GM21423 (cell line): ENCODE measurements at regions not wholly inside any gene's neighbourhood (a gene's known extent, or its start where the extent isn't known, plus 50 kb on each side); places are given as distances from the start of the nearest gene placed in this dataset.
"Not testable (repeated sequence)": the region's sequence is repeated elsewhere in the genome, so short reads cannot be mapped to it uniquely, and the experiment has no call there.

ENCODE experiments used
- ATAC-seq: cut with Tn5 transposase; IDR thresholded peaks from one replicate; pipeline ENCODE4 v1.9.1; 2021; ENCODE audit warnings: mild to moderate bottlenecking, moderate library complexity; ENCODE audit not compliant: unreplicated experiment

GRCh38 chrX:114028907-114029662 is 554.8 kb upstream of the HTR2C start:
- ATAC-seq = no peak

DNA sequence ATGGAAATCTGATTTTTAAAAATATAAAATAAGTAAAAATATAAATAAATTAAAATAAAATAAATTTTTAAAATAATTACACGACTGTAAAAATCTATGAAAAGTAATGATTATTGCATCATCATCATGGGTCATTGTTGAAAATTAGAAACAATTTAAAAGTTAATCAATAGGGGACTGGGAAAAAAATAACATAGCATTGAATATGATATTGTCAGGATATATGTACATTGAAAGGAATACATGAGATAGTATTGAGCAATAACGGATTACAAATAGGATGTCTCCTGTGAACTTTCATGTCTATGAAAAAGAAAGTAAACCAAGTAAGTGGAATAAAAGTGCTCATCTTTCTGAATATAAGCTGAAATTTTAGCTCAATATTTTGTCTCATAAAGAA is 566.8 kb upstream of the HTR2C start:
- ATAC-seq = no peak

DNA sequence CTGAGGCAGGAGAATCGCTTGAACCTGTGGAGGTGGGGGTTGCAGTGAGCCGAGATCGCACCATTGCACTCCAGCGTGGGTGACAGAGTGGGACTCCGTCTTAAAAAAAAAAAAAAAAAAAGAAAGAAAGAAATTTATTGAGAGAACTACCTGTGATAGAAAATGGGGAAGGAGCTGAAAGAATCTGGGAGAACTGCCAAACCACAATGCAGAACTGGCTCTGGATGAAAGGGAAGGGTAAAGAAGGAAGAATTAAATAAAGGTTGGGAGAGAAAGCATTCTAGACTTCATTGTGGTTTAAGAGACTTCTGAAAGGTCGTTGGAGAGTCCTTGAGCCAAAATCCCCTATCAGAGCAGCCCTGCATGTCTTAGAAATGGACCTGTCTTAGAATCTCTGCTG is 567.9 kb upstream of the HTR2C start:
- no peak for ATAC-seq

DNA sequence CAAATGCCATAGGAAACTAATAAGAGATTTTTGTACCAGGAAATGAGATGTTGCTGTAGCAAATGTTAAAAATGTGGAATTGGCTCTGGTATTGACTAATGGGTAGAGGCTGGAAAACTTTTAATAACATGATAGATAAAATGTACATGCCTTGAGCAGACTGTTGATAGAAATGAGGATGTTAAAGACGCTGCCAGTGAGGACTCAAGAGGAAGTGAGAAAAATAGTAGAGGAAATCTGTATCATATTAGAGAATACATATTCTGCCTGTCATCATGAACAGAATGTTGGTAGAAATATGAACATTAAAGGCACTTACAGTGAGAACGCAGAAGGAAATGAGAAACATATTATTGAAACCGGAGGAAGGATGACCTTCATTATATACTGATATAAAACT is 577.2 kb upstream of the HTR2C start:
- no peak for ATAC-seq

- ATAC-seq = no peak
Observed at GRCh38 chrX:113996781-113997180, 587.1 kb upstream of the HTR2C start.

DNA sequence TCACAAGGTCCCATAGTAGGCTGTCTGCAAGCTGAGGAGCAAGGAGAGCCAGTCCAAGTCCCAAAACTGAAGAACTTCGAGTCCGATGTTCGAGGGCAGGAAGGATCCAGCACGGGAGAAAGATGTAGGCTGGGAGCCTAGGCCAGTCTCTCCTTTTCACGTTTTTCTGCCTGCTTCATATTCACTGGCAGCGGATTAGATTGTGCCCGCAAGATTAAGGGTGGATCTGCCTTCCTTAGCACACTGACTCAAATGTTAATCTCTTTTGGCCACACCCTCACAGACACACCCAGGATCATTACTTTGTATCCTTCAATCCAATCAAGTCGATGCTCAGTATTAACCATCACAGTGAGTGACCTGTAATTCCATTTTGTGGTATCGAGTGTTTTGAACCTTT is 592.2 kb upstream of the HTR2C start:
- ATAC-seq = not testable (repeated sequence)

DNA sequence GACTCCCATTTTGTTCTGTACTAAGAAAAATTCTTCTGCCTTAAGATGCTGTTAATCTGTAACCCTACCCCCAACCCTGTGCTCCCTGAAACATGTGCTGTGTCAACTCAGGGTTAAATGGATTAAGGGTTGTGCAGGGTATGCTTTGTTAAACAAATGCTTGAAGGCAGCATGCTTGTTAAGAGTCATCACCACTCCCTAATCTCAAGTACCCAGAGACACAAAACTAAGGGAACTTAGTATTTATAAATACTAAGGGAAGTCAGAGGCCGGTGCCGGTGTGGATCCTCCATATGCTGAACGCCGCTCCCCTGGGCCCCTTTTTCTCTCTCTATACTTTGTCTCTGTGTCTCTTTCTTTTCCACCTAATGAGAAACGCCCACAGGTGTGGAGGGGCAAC is 593.2 kb upstream of the HTR2C start:
- ATAC-seq = not testable (repeated sequence)

DNA sequence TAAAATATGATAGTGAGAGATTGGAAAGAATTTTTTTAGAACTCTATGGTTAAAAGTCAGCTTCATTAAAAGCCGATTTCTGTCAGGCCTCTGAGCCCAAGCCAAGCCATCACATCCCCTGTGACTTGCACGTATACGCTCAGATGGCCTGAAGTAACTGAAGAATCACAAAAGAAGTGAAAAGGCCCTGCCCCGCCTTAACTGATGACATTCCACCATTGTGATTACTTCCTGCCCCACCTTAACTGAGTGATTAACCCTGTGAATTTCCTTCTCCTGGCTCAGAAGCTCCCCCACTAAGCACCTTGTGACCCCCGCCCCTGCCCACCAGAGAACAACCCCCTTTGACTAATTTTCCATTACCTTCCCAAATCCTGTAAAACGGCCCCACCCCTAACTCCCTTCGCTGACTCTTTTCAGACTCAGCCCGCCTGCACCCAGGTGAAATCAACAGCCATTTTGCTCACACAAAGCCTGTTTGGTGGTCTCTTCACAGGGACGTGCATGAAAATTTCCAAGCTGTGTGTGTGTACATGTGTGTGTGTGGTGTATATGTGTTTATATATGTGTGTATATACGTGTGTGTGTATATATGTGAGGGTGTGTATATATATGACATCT is 595.5 kb upstream of the HTR2C start:
- not testable (repeated sequence) for ATAC-seq

DNA sequence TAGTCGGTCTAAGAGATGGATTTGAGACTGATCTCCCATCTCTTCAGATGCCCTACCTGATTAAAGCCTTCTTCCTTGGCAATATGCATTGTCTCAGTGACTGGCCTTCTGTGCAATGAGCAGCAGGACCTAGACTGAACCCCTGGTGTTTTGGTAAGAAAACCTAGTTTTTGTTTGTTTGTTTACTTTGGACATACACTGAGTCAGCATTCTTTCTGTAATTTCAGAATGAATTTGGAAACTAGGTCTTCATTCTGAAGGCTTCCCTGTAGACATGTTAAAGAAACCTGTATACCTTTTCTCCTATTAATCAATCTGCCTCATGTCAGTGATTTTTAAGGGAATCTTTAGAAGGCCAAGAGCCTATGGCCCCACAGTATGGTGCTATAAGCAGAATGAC is 597.5 kb upstream of the HTR2C start:
- no peak for ATAC-seq

DNA sequence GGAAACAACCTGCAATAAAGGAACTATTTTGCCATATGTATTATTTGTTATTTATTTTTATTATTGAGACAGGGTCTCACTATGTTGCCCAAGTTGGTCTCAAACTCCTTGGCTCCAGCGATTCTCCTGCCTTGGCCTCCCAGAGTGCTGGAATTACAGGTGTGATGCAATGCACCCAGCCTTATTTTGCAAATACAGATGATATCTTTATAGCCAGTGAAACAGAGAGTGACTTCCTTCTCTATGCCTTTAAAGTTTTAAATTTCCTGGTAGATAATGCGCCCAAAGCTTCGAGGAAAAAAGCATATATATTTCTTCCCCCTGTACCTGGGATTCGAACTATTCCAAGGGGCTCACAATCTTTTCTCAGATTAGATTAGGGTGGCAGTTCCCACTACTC is 601.1 kb upstream of the HTR2C start:
- no peak for ATAC-seq

DNA sequence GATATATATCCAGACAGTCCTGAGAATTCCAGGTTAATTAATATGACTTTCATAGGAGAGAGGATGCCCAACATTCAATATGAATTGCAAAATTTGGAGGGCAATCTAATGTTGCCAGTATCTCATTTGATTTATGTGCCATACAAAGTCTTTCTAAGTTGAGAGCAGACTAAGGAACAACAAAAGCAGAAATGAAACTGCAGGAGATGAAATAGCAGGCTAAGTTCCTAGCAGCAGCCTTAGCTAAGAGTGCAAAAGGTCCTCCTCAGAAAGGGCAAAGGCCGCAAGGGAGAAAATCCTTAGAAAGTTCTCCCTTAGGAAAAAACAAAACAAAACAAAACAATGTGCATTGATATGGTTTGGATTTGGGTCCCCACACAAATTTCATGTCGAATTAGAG is 602.9 kb upstream of the HTR2C start:
- ATAC-seq = no peak

GRCh38 chrX:113977887-113978286 is 606.0 kb upstream of the HTR2C start:
- no peak for ATAC-seq

DNA sequence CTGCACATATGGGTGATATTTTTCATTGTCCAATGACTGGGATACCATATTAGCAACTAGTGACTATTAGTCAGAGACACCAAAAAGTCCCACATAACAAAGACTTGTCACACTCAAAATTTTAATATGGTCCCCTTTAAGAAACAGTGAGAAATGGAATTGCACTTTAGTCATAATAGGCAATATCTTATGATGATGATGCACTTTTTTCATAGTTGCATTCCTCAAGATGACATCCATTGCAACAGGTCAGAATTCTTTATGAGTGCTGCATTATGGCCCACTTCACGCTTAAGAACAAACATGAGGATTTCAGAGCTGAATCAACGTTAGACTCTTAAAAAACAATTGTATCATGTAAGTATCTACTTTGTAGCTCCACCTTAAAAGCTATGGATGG is 608.4 kb upstream of the HTR2C start:
- no peak for ATAC-seq

DNA sequence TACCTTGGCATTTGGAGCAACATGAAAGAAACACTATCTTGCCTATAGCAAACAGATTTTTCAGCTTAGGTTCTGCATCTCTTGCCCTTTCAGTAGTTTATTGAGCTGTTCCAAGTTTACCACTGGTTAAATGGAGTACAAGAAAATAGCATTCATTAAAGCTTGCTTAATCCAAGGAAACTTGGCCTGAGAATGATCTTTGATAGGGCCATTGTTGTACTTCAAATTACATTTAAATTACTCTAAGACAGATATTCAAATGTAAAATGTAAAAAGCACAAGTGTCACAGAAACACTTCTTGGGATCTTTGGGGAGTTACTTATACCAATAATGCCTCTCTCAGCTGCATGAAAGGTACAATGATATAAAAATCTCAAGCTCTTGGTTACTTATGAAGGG is 609.0 kb upstream of the HTR2C start:
- ATAC-seq = no peak

- no peak for ATAC-seq
Observed at GRCh38 chrX:113973706-113974105, 610.2 kb upstream of the HTR2C start.

GRCh38 chrX:113966791-113967190 is 617.1 kb upstream of the HTR2C start:
- no peak for ATAC-seq

DNA sequence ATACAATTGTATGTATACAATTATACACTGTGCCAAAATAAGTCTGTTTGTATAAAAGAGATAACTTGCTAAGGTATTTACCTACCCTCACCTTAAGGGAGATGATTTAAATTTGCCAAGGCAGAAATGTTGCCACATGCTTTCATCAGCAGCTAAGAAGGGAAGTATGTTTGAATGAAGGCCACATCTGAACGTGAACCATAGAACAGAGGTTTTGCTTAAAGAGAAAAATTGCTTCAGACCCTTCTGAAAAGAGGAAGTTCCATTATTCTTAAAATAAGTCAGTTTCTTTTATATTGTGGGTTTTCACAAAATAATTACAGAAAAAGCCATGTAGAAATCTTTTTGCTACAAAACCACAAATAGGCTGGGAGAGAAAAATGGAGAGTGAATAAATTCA is 621.5 kb upstream of the HTR2C start:
- no peak for ATAC-seq

GRCh38 chrX:113959912-113960626 is 623.8 kb upstream of the HTR2C start:
- no peak for ATAC-seq

DNA sequence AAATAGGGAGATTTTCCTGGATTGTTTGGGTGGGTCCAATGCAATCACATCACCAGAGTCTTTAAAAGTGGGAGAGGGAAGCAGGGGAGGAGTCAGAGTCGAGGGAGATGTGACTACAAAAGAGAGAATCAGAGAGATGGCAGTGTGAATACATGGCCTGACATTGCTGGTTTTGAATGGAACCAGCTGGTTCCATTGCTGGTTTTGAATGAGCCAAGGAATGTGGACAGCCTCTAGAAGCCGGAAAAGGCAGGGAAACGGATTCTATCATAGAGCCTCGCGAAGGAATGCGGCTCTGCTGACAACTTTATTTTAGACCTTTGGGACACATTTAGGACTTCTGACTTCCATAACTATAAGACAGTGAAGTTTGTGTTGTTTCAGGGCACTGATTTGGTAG is 627.0 kb upstream of the HTR2C start:
- no peak for ATAC-seq

DNA sequence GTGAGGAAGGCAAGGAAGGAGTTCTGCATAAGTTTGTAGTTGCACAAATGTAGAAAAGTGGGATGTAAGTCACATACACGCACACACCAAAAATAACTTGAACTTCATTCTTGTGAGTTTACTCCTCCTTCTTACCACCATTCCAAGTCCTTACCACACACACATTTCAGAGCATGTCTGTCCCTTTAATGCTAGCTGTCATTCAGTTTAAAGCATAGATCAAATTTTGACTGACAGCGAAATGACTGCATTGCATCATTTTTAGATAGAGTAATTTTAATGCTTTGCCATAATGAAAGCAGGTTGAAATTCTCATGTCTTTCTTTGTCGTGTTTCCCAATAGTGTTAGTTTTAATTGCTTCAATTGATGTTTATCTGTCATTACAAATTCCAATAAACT is 629.6 kb upstream of the HTR2C start:
- ATAC-seq = no peak

GRCh38 chrX:113950081-113950678 is 633.7 kb upstream of the HTR2C start:
- no peak for ATAC-seq

GRCh38 chrX:113947548-113947947 is 636.3 kb upstream of the HTR2C start:
- ATAC-seq = no peak
